HEK293 (cell line): ENCODE measurements at regions not wholly inside any gene's neighbourhood (a gene's known extent, or its start where the extent isn't known, plus 50 kb on each side); places are given as distances from the start of the nearest gene placed in this dataset.

Experiments used
- CTCF ChIA-PET: fragments of 350-600 bp; formaldehyde crosslinking; extraction: SDS; loops from one replicate; lab custom pipeline; 2021; ENCODE audit warnings: antibody characterized with exemption; lab: Yijun Ruan, JAX
- POLR2A ChIA-PET: fragments of 300-600 bp; formaldehyde crosslinking; extraction: SDS; loops from one replicate; lab custom pipeline; 2020; ENCODE audit warnings: antibody characterized with exemption, inconsistent platforms; lab: Yijun Ruan, JAX
- H3K27ac ChIP-seq: fragments of 200-500 bp; sonication (Bioruptor generic); 2 replicates; pipeline ENCODE4 v1.5.1; 2014; ENCODE audit warnings: low read depth, low read length, control low read depth, inconsistent platforms; ENCODE audit errors: extremely low read depth
- H3K36me3 ChIP-seq, 2 experiments: fragments of 200-500 bp in 1 of 2; sonication (Bioruptor generic) in 1 of 2; 1 replicate in 1 of 2; 2 replicates in 1 of 2; pipeline ENCODE4 v1.5.1; 2014 to 2017; ENCODE audit warnings: inconsistent platforms in 2 of 2, low read length in 2 of 2; ENCODE audit not compliant: control insufficient read depth in 2 of 2, insufficient read depth in 1 of 2
- H3K4me1 ChIP-seq: fragments of 200-500 bp; sonication (Bioruptor generic); 2 replicates; pipeline ENCODE4 v1.5.1; 2014; ENCODE audit warnings: mild to moderate bottlenecking, low read length, inconsistent platforms; ENCODE audit not compliant: control insufficient read depth, insufficient read depth
- H3K4me3 ChIP-seq: 2 replicates; pipeline ENCODE4 v1.5.1; 2011; ENCODE audit warnings: low read depth, mild to moderate bottlenecking, control low read depth, low read length, moderate library complexity
- H3K9me3 ChIP-seq: fragments of 200-500 bp; sonication (Bioruptor generic); 2 replicates; pipeline ENCODE4 v1.5.1; 2014; ENCODE audit warnings: low read depth, low read length, inconsistent platforms; ENCODE audit not compliant: control insufficient read depth, insufficient read depth
- GLI4 ChIP-seq: fragments of 450-650 bp; formaldehyde crosslinking; IDR thresholded peaks from 2 replicates; pipeline ENCODE4 v1.5.1; 2016; ENCODE audit warnings: missing biosample characterization, missing genetic modification characterization
- HOXC10 ChIP-seq: sonication (generic); formaldehyde crosslinking; IDR thresholded peaks from 2 replicates; pipeline ENCODE4 v1.8.1; 2023; ENCODE audit warnings: mild to moderate bottlenecking, missing genetic modification reagents
- MZF1 ChIP-seq: fragments of 450-650 bp; formaldehyde crosslinking; IDR thresholded peaks from 2 replicates; pipeline ENCODE4 v1.5.1; 2017; ENCODE audit warnings: missing biosample characterization, missing genetic modification characterization, borderline replicate concordance
- REPIN1 ChIP-seq: fragments of 450-650 bp; formaldehyde crosslinking; IDR thresholded peaks from 2 replicates; pipeline ENCODE4 v1.5.1; 2017; ENCODE audit warnings: missing biosample characterization, missing genetic modification characterization, low read depth
- SETDB1 ChIP-seq: IDR thresholded peaks from one replicate; pipeline ENCODE4 v1.6.1; 2017; ENCODE audit warnings: mild to moderate bottlenecking, low read length, moderate library complexity, mixed read lengths; ENCODE audit not compliant: insufficient read length
- TSHZ1 ChIP-seq: fragments of 450-650 bp; formaldehyde crosslinking; IDR thresholded peaks from 2 replicates; pipeline ENCODE4 v1.5.1; 2016; ENCODE audit warnings: missing biosample characterization, missing genetic modification characterization, borderline replicate concordance
- WT1 ChIP-seq: fragments of 450-650 bp; formaldehyde crosslinking; IDR thresholded peaks from 2 replicates; pipeline ENCODE4 v1.5.1; 2016; ENCODE audit warnings: missing biosample characterization, missing genetic modification characterization
- ZBTB20 ChIP-seq: fragments of 450-650 bp; formaldehyde crosslinking; IDR thresholded peaks from 2 replicates; pipeline ENCODE4 v1.5.1; 2016; ENCODE audit warnings: missing biosample characterization, missing genetic modification characterization
- ZBTB49 ChIP-seq: fragments of 450-650 bp; formaldehyde crosslinking; IDR thresholded peaks from 2 replicates; pipeline ENCODE4 v1.5.1; 2016; ENCODE audit warnings: missing biosample characterization, missing genetic modification characterization, low read depth
- ZEB2 ChIP-seq: fragments of 450-650 bp; formaldehyde crosslinking; IDR thresholded peaks from 2 replicates; pipeline ENCODE4 v1.5.1; 2016; ENCODE audit warnings: missing biosample characterization, missing genetic modification characterization
- ZIC2 ChIP-seq: fragments of 450-650 bp; formaldehyde crosslinking; IDR thresholded peaks from 2 replicates; pipeline ENCODE4 v1.5.1; 2016; ENCODE audit warnings: missing biosample characterization, missing genetic modification characterization
- ZNF10 ChIP-seq: fragments of 450-650 bp; formaldehyde crosslinking; IDR thresholded peaks from 2 replicates; pipeline ENCODE4 v1.5.1; 2017; ENCODE audit warnings: missing biosample characterization, missing genetic modification characterization
- ZNF112 ChIP-seq: fragments of 450-650 bp; formaldehyde crosslinking; IDR thresholded peaks from 2 replicates; pipeline ENCODE4 v1.5.0; 2017; ENCODE audit warnings: missing biosample characterization, missing genetic modification characterization
- ZNF223 ChIP-seq: fragments of 450-650 bp; formaldehyde crosslinking; IDR thresholded peaks from 2 replicates; pipeline ENCODE4 v1.5.1; 2016; ENCODE audit warnings: missing biosample characterization, missing genetic modification characterization
- ZNF23 ChIP-seq: fragments of 450-650 bp; formaldehyde crosslinking; IDR thresholded peaks from 2 replicates; pipeline ENCODE4 v1.5.1; 2016; ENCODE audit warnings: missing biosample characterization, missing genetic modification characterization, borderline replicate concordance
- ZNF26 ChIP-seq: fragments of 450-650 bp; formaldehyde crosslinking; IDR thresholded peaks from 2 replicates; pipeline ENCODE4 v1.5.1; 2016; ENCODE audit warnings: missing biosample characterization, missing genetic modification characterization
- ZNF404 ChIP-seq: fragments of 450-650 bp; formaldehyde crosslinking; IDR thresholded peaks from 2 replicates; pipeline ENCODE4 v1.5.1; 2017; ENCODE audit warnings: missing biosample characterization, missing genetic modification characterization
- ZNF416 ChIP-seq: fragments of 450-650 bp; formaldehyde crosslinking; IDR thresholded peaks from 2 replicates; pipeline ENCODE4 v1.5.1; 2016; ENCODE audit warnings: missing biosample characterization, missing genetic modification characterization
- ZNF555 ChIP-seq: fragments of 450-650 bp; formaldehyde crosslinking; conservative IDR thresholded peaks from 2 replicates; pipeline ENCODE4 v1.5.1; 2017; ENCODE audit warnings: missing biosample characterization, mild to moderate bottlenecking, missing genetic modification characterization, inconsistent platforms
- ZNF600 ChIP-seq: fragments of 450-650 bp; formaldehyde crosslinking; IDR thresholded peaks from 2 replicates; pipeline ENCODE4 v1.5.1; 2016; ENCODE audit warnings: missing biosample characterization, missing genetic modification characterization
- ZNF677 ChIP-seq: fragments of 450-650 bp; IDR thresholded peaks from 2 replicates; pipeline ENCODE4 v1.5.0; 2018; ENCODE audit warnings: missing biosample characterization, mild to moderate bottlenecking, missing genetic modification characterization, moderate library complexity
- ZSCAN16 ChIP-seq: fragments of 450-650 bp; formaldehyde crosslinking; IDR thresholded peaks from 2 replicates; pipeline ENCODE4 v1.5.1; 2016; ENCODE audit warnings: missing biosample characterization, missing genetic modification characterization
- ZSCAN23 ChIP-seq: fragments of 450-650 bp; formaldehyde crosslinking; IDR thresholded peaks from 2 replicates; pipeline ENCODE4 v1.5.1; 2016; ENCODE audit warnings: missing biosample characterization, missing genetic modification characterization

GRCh38 chr7:118609207-118609606 lies 384.7 kb downstream of the ANKRD7 start:
- Histone ChIP-seq H3K4me3 (no peak overlapping the region), H3K9me3 (no peaks in the 10 kb centered on the region), H3K27ac (no peak overlapping the region), H3K4me1 (no peaks in the 10 kb centered on the region), H3K36me3 (no peaks in the 10 kb centered on the region)
- no peak for TF ChIP-seq ZNF26 (tag by site-specific recombination)
- TF ChIP-seq ZSCAN23, result no peak
- TF ChIP-seq ZNF416 (tag by site-specific recombination), result no peak
- TF ChIP-seq GLI4, result no peak
- TF ChIP-seq HOXC10 (CRISPR knock-in tag), result no peak
- TF ChIP-seq ZSCAN16 (tag by site-specific recombination), result no peak
- no peak for TF ChIP-seq ZBTB20
- TF ChIP-seq ZNF600, result no peak
- no peak for TF ChIP-seq WT1
- TF ChIP-seq ZNF223, result no peak
- TF ChIP-seq ZNF112, result no peak
- no peak for TF ChIP-seq ZNF404 (tag by site-specific recombination)
- no peak for TF ChIP-seq ZEB2 (tag by site-specific recombination)
- no peak for TF ChIP-seq TSHZ1 (tag by site-specific recombination)
- TF ChIP-seq ZNF555 (tag by site-specific recombination), result no peak
- TF ChIP-seq ZNF677 (tag by site-specific recombination), result no peak
- ChIA-PET CTCF (no interaction called here), POLR2A (no interaction called here)

GRCh38 chr7:118615681-118616080 lies 391.2 kb downstream of the ANKRD7 start:
- ChIA-PET CTCF (no interaction called here), POLR2A (no interaction called here)
- TF ChIP-seq ZIC2 (tag by site-specific recombination), result no peak
- Histone ChIP-seq H3K9me3 (no peaks in the 10 kb centered on the region), H3K4me3 (no peak overlapping the region), H3K36me3 (no peaks in the 10 kb centered on the region), H3K27ac (no peak overlapping the region), H3K4me1 (no peaks in the 10 kb centered on the region)

- Histone ChIP-seq H3K9me3 (no peaks in the 10 kb centered on the region), H3K4me3 (no peak overlapping the region), H3K27ac (no peak overlapping the region), H3K4me1 (no peaks in the 10 kb centered on the region), H3K36me3 (no peaks in the 10 kb centered on the region)
- TF ChIP-seq ZNF23 (tag by site-specific recombination) (no peak), ZNF10 (tag by site-specific recombination) (no peak), SETDB1 (no peak), MZF1 (tag by site-specific recombination) (no peak), REPIN1 (tag by site-specific recombination) (no peak), ZBTB49 (no peak)
- POLR2A ChIA-PET, result no interaction called here
- CTCF ChIA-PET, result no interaction called here
Observed at GRCh38 chr7:118621810-118622360, 397.4 kb downstream of the ANKRD7 start.
